AG09309 (cell line): ENCODE measurements at regions not wholly inside any gene's neighbourhood (a gene's known extent, or its start where the extent isn't known, plus 50 kb on each side); places are given as distances from the start of the nearest gene placed in this dataset.

ENCODE experiments used
- DNase-seq: peaks from one replicate; pipeline ENCODE4 v3.0.0-alpha.2; 2010; ENCODE audit warnings: low read depth
- H3K4me3 ChIP-seq: 2 replicates; pipeline ENCODE4 v1.5.1; 2011; ENCODE audit warnings: mild to moderate bottlenecking, low read depth, low read length, moderate library complexity; ENCODE audit not compliant: control insufficient read depth
- CTCF ChIP-seq: IDR thresholded peaks from 2 replicates; pipeline ENCODE4 v1.5.1; 2011; ENCODE audit warnings: mild to moderate bottlenecking, low read depth, low read length, inconsistent platforms; ENCODE audit not compliant: insufficient read depth, control insufficient read depth; ENCODE audit errors: missing control alignments

- DNase-seq, result no peak
- no peak for TF ChIP-seq CTCF
- H3K4me3 ChIP-seq, result no peak overlapping the region
These were observed 56.7 kb downstream of the P2RY1 start for GRCh38 chr3:152891678-152892077.

GRCh38 chr3:152892446-152892845, 57.5 kb downstream of the P2RY1 start:
- no peak overlapping the region for H3K4me3 ChIP-seq
- DNase-seq, result no peak
- no peak for TF ChIP-seq CTCF

- no peak overlapping the region for H3K4me3 ChIP-seq
- no peak for DNase-seq
- TF ChIP-seq CTCF, result no peak
These were observed 58.7 kb downstream of the P2RY1 start for GRCh38 chr3:152893647-152894046.

GRCh38 chr3:152899306-152899705, 64.4 kb downstream of the P2RY1 start:
- TF ChIP-seq CTCF, result no peak
- H3K4me3 ChIP-seq, result no peak overlapping the region
- DNase-seq, result no peak

- no peak for DNase-seq
- TF ChIP-seq CTCF, result no peak
These were observed 67.3 kb downstream of the P2RY1 start for GRCh38 chr3:152902141-152902669.

GRCh38 chr3:152905631-152906030, 70.7 kb downstream of the P2RY1 start:
- no peak for TF ChIP-seq CTCF
- no peak overlapping the region for H3K4me3 ChIP-seq
- no peak for DNase-seq

More at GRCh38 chr3:152902141-152902669, 67.3 kb downstream of the P2RY1 start:
- H3K4me3 ChIP-seq, result no peak overlapping the region
